Uterus (tissue), 2 donors: ENCODE measurements at regions not wholly inside any gene's neighbourhood (a gene's known extent, or its start where the extent isn't known, plus 50 kb on each side); places are given as distances from the start of the nearest gene placed in this dataset.

Experiments used
- CTCF ChIP-seq, 4 experiments: fragments of 200-600 bp in 2 of 4; fragments of 450-650 bp in 2 of 4; sonication (generic) in 2 of 4; IDR thresholded peaks; one replicate each; pipeline ENCODE4 v1.5.1; 2016 to 2019; ENCODE audit warnings: antibody characterized with exemption in 4 of 4, mild to moderate bottlenecking in 2 of 4, moderate library complexity in 1 of 4
- POLR2A ChIP-seq, 2 donors: fragments of 450-650 bp; IDR thresholded peaks; one replicate each; pipeline ENCODE4 v1.6.1; 2016; ENCODE audit warnings: antibody characterized with exemption in 2 of 2, mild to moderate bottlenecking in 1 of 2, moderate library complexity in 1 of 2

- TF ChIP-seq CTCF (IDR thresholded peaks at IDR 0.05) (no peak), POLR2A (IDR thresholded peaks at IDR 0.05) (no peak)
Observed at GRCh38 chr2:117603060-117603459, 211.4 kb upstream of the DDX18 start.
